HG03432 (cell line): ENCODE measurements at regions not wholly inside any gene's neighbourhood (a gene's known extent, or its start where the extent isn't known, plus 50 kb on each side); places are given as distances from the start of the nearest gene placed in this dataset.

ENCODE experiments used
- ATAC-seq: cut with Tn5 transposase; IDR thresholded peaks from one replicate; pipeline ENCODE4 v1.9.1; 2021; ENCODE audit warnings: mild to moderate bottlenecking, moderate library complexity; ENCODE audit not compliant: unreplicated experiment

DNA sequence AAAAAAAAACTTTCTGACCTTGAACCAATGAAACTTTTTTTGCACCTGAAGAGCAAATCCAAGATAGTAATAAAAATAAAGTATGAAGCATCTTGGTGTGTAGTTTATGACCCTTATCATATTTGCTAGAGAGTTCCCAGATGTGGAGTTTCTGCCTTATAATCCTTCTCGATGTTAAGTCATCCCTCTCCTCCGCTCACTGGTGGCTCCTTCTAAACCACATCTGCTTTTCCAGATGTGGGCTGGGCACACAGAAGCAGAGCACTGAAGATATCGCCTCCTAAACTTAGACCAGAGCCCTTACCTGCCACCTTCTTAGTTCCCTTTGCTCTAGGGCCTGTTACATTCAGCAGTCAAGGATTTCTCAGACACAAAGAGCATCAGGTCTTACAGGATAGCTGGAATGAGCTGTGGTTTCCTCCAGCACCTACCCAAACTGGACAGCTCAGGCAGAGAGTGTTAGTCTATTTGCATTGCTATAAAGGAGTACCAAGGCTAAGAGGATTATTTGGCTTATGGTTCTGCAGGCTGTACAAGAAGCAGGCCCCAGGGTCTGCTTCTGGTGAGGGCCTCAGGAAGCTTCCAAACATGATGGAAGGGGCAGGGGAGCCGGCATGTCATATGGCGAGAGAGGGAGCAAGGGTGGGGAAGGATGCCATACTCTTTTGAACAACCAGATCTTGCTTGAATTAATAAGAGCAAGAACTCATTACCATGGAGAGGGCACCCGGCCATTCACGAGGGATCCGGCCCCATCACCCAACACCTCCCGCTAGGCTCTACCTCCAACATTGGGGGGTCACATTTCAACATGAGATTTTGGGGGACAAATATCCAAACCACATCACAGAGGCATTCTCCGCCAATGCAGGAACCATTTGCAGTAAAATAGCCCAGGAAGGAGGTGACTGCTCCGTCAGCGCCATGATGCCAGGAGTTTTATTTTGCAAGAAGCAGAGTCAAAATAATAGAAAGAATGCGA lies 75.6 kb upstream of the HELT start:
- ATAC-seq, result no peak

DNA sequence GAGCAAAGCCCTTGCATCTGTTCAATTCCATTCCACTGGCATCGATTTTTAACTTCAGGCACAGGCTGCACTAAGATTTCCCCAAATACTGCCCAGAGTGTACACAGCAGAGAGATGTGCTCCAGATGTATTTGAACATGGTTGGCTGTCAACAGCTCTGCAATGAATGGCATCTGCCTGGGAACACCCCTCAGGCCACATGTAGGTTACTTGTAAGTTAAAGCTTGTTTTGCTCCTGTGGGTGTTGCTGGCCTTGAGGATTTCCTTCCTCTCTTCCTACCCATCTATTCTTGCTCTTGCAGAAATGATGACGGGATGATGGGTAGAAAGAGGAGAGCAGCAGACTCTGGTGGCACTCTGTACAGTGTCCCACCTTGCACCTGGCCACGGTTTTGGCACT lies 69.3 kb upstream of the HELT start:
- ATAC-seq, result no peak

DNA sequence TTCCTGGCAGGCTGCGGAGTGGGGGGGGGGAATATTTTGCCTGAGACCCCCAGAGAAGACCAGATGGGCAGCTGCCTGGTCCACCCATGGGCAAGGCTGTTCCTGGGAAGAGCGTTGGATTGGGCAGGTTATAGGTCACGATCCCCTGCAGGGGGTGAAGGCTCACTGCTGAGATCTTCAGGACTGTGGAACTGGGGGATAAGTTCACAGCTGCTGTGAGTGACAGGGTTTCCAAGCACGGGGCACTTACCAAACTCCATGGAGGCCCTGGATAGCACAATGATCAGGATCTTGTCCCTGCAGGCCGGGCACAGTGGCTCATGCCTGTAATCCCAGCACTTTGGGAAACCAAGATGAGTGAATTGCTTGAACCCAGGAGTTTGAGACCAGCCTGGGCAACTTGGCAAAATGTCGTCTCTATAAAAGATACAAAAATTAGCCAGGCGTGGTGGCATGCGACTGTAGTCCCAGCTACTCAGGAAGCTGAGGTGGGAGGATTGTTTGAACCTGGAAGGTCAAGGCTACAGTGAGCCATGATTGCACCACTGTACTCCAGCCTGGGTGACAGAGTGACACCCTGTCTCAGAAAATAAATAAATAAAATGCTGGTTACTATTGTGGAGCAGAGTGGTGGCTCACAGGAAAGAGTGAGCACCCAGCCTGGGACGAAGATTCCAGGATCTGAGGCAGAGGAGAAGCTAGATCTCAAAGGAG lies 68.0 kb upstream of the HELT start:
- no peak for ATAC-seq

DNA sequence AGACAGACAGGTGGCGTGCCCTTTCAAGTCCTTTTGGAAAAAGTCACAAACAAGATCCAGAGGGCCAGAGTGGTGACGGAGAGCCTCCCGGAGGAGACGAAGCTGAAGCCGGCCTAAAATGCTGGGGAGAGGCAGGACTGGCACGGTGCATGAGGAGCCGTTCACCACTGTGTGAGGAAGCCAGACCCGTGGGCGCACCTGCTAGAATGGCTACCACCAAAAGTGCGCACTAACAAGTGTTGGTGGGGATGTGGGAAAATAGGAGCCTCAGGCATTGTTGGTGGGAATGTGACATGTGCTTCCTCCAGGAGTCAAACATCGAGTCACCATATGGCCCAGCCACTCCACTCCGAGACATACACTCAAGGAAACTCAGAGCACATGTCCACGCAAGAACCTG lies 67.4 kb upstream of the HELT start:
- no peak for ATAC-seq

DNA sequence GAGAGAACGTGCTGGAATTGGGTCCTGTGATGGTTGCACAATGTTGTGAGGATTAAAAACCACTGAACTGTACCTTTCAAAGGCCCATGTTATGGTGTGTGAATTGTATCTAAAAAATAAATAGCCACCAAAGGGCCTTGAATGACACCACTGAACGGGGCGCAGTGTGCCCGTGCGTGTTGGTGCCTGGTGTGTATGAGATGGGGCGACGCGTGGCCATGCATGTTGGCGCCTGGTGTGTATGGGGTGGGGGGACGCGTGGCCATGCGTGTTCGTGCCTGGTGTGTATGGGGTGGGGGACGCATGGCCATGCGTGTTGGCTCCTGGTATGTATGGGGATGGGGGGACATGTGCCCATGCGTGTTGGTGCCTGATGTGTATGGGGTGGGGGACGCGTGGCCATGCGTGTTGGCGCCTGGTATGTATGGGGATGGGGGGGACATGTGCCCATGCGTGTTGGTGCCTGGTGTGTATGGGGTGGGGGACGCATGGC lies 66.6 kb upstream of the HELT start:
- ATAC-seq, result no peak

DNA sequence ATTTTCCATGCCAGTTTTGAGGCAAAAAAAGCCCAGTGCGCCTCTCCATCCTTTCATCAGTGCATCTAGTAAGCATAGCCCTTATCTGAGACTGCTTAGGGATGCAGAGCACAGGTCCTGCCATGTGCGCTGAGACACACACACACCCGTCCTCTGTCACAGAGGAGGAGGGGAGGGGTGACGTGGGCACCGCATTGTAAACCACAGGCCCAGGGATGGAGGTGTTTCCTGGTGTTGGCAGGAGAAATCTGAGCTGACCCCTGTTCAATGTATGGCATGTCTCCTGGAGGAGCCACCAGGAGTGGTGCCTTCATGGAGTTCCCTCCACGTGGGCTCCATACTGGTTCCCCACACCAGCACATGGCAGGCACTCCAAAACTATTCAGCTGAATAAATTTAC lies 65.8 kb upstream of the HELT start:
- no peak for ATAC-seq

DNA sequence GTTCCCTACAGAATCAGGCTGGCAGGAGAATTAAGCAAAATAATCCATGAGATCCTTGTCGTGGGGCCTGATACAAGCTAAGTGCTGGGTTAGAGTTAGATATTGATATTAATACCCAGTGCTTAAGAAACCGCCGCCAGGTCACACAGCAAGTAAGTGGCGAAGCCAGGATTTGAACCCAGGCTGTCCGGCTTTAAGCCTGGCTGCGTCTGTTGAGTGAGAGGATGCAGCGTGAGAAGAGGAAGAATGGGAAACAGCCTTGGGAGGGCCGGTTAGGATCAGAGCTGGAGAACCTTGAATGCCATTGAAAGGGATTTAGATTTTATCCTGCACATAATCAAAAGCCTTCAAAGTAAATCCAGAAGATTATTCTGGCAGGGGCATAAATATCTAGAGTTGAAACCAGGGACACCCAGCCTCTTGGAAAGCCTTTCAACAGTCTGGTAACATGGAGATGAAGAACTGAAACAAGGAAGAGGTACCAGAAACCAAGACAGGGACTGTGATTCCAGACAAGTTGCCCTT lies 64.8 kb upstream of the HELT start:
- ATAC-seq, result no peak

DNA sequence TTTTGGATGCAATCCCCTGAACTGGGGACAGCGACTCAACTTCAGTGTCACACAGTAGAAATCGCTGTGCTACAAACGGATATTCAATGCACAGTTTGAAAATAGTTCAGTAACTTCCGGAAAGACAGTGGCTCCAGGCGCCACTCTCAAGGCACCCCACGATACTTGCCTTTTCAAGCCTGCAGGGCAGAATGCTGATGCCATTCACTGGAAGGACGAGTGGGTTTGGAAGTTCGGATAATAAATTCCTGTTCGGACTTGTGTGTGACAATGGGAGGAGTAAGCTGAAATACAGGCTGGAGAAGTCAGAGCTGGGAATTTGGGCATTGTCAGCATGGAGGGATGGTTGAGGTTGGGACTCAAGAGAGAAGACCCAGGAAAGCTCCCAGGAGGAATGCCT lies 64.3 kb upstream of the HELT start:
- no peak for ATAC-seq

DNA sequence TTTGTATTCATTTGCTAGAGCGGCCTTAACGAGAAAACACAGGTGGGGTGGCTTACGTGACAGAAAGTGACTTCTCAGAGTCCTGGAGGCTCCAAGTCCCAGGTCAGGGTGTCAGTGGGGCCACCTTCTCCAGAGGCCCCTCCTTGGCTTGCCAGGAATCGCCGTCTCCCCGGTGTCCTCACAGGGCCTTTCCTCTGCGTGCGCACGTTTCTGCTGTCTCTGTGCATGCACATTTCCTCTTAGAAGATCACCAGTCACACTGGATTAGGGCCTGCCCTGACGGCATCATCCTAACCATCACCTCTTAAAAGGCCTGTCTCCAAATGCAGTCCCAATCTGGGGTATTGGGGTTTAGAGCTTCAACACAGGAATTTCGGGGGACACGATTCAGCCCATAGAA lies 63.8 kb upstream of the HELT start:
- no peak for ATAC-seq

DNA sequence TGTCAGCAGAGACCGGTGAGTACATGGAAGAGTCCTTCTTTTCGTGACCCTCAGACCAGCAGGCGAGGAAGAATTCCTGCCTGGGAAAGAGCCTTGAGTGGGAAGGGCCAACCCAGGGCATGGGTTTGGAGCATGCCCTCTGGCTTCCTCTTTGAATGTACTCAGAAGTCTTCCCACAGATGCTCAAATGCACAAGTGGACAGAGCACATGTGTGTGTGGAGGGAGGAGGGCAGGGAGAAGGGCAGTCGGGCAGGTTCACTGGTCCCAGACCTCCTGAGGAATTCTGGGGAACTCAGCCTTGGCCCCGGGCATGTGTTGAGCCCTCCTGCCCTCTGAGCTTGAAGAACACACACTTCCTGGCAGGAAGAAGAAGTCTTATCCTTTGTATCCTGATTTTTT lies 63.2 kb upstream of the HELT start:
- ATAC-seq, result no peak

DNA sequence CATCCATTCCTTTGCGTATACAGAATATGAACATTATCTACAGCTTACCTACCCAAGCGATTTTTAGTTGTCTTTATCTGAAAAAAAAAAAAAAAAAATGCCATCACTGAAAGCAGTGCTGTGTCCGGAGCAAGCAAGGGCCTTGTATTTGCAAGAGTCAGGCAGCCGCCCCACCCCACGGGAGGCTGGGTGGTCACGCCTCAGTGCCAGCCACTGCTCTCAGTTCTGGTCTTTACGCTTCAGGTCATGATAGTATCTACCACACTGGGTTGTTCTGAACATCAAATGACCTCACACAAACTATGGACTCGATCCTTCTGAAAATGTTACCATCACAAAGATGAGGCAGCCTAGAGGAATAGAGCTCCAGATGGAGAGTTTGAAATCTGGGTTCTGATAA lies 62.7 kb upstream of the HELT start:
- ATAC-seq, result peak; percentile 85

DNA sequence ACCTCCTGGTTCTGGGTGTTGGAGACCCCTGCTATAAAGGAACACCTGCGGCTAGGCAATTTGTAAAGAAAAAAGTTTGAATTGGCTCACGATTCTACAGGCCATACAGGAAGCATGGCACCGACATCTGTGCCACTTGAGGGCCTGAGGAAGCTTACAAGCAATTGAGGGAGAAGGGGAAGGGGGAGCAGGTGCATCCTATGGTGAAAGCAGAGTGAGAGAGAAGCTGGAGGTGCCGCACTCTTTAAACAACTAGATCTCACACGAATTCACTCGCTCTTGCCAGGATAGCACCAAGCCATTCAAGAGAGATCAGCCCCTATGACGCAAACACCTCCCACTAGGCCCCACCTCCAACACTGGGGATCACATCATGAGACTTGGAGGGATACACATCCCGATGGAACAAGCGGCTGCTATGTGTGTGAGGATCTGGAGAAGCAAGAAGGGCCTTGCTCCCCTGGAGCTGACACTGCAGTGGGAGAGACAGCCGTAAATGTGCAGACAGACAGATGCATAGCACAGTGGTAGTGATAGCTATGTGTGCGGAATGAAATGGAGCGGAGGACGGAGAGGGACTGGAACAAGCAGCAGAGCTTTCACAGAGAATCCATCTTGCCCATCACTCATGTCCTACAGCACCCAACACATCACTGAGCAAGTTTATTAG lies 60.7 kb upstream of the HELT start:
- no peak for ATAC-seq

DNA sequence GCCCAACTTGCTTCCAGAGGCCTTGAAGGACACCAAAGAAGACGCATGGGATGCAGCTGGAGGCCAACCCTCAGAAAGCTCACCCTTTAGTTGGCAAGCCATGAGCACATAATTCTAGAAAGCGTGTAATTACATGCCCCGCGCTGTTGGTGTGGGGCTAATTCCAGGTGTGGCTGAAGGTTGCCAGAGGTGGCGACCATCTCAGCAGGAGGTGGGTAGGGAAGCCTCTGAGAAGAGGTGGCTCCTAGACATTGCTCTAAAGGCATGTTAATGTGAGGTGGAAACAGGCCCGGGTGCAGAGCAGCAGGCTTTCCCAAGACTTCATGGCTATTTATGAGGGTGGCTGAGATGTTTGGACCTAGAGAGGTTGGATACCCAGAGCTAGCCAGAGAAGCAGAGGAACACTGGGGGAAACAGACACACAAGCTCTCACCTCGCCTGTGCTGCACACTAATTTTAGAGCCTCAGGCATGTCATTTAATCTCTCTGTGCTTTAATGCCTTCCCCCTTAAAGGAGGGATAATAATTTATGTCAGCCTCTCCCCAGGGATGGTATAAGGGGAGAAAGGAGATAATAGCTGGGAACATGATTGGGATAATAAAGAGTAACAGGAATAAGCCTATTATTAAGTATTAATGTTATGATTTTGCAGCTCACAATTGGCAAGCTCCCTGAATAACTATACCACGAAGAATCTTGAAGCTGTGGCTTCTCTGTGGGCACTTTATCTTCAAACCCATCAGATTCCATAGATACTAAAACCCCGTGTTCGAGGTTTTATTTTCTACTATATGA lies 60.0 kb upstream of the HELT start:
- ATAC-seq, result no peak

DNA sequence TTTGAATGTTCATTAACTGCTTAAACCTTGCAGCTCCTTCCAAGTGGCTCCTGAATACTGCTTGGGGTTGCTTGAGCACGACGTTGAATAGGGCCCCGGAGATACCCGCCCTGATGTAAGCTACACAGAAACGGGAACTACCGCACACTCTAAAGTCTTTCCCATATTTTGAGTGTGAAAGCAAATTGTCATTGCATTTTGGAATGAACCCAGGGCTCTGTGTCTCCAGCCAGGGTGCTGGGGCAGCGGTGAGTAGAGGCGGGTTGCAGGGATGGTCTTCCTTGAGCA lies 59.4 kb upstream of the HELT start:
- no peak for ATAC-seq

DNA sequence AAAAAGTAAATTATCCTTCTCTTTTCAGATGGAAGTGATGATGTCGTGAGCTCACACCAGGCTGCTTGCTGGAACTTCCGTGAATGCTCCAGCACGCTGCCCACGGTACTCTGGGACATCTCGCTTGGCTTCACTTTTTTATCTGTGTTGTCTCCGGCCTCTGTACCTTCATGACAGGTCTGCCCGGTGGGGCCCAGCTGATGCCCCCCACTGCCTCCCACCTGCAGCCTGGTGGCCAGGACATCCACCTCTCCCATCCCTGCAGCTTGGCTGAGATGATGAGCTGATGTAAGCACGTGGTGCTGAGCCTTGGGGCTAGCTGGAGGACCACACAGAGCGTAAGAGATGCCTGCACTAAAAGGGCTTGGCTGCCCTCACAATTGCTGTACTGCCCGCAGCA lies 59.0 kb upstream of the HELT start:
- no peak for ATAC-seq

DNA sequence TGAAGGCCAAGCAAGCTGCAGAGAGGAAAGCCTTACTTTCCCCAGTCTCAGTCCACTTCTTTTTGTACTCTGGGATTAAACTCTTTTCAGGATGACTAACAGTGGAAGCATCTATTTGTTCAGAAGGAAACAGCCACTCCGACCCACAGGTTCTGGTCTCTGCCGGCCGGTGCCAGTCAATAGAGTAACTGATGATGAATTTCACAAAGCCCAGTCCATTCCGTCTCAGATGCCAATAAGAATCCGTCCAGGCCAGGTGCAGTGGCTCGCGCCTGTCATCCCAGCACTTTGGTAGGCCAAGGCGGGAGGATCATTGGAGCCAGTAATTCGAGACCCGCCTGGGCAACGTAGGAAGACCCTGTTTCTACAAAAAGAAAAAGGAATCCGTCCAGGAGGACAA lies 58.5 kb upstream of the HELT start:
- ATAC-seq, result no peak

DNA sequence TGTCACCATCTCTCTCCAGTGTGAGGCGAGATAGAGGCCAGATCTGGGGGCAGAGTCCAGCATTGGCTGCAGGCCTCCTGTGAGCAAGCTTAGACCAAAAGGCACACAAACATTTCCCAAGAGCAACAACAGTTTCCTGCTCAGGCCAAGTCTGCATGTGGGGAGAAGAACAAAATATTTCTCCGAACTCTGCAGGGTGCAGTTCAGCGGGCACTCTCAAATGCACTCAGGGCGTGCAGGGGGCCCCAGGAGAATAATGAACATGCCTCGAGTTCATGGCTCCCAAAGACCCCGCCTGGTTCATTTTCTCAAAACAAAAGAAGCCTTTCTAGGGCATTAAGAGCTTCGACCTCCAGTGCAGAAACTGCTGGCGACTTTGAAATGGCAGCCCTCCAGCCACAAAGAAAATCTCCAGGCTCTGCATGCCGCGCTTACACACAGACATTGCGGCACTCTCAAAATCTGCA lies 57.8 kb upstream of the HELT start:
- no peak for ATAC-seq

DNA sequence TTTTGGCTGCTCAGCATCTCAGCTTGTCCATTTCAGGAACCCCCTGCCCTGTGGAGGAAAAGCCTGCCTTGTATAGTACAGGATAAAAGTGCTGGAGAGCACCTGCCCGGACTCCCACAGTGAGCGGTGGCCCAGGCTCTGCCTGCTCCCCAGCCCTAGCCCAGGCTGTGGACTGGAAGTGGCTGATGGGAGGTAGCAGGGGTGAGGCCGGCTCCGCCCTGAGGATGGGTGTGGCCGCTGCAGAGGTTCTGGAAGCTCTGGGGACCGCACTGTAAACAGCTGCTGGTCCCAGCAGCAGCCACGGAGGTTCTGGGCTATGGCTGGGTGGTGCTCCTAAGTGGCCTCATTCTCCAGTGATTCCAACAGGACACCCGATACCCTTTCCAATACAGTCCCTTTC lies 56.6 kb upstream of the HELT start:
- ATAC-seq, result no peak

DNA sequence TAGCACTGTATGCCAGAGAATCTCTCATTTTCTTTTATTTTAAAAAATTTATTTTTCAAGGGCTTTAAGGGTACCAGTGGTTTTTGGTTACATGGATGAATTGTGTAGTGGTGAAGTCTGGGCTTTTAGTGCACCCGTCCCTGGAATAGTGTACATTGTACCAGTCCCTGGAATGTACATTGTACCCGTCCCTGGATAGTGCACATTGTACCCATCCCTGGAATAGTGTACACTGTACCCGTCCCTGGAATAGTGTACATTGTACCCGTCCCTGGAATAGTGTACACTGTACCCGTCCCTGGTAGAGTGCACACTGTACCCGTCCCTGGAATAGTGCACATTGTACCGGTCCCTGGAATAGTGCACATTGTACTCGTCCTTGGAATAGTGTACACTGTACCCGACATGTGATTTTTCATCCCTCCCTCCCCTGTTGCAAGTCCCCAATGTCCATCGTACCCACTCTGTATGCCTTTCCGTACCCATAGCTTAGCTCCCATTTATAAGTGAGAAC lies 56.1 kb upstream of the HELT start:
- ATAC-seq, result no peak
